Activated CD8-positive, alpha-beta T cell treated with anti-CD3 and anti-CD28 coated beads, Interleukin-2, amount 10 ng/mL, durations not matched to agents 7 days and 5 days (primary cell): ENCODE measurements at regions not wholly inside any gene's neighbourhood (a gene's known extent, or its start where the extent isn't known, plus 50 kb on each side); places are given as distances from the start of the nearest gene placed in this dataset.

Source experiments
- ATAC-seq: fragments of 150-1000 bp; cut with Tn5 transposase; one replicate; pipeline ENCODE4 v1.10.0; 2021; ENCODE audit warnings: moderate library complexity
- CTCF ChIA-PET: fragments of 350-600 bp; sonication (Branson Sonifier 250); formaldehyde crosslinking; loops from one replicate; lab custom pipeline; 2021; ENCODE audit warnings: antibody characterized with exemption; lab: Charles Lee
- POLR2A ChIA-PET: fragments of 350-600 bp; sonication (Branson Sonifier 250); formaldehyde crosslinking; loops from one replicate; lab custom pipeline; 2021; ENCODE audit warnings: antibody characterized with exemption; lab: Charles Lee
- DNase-seq: peaks from one replicate; pipeline ENCODE4 v3.0.0-alpha.2; 2020
- H3K27ac Mint-ChIP-seq: one replicate; pipeline ENCODE4 v1.8.0; 2021; ENCODE audit warnings: mild to moderate bottlenecking, mixed read lengths
- H3K27me3 Mint-ChIP-seq: one replicate; pipeline ENCODE4 v1.8.0; 2021; ENCODE audit warnings: low read depth, mixed read lengths
- H3K36me3 Mint-ChIP-seq: one replicate; pipeline ENCODE4 v1.8.0; 2021; ENCODE audit warnings: low read depth, mixed read lengths
- H3K4me1 Mint-ChIP-seq: one replicate; pipeline ENCODE4 v1.8.0; 2021; ENCODE audit warnings: low read depth, mixed read lengths
- H3K4me3 Mint-ChIP-seq: one replicate; pipeline ENCODE4 v1.8.0; 2021; ENCODE audit warnings: mild to moderate bottlenecking, mixed read lengths
- H3K9me3 Mint-ChIP-seq: one replicate; pipeline ENCODE4 v1.8.0; 2022; ENCODE audit warnings: mixed read lengths; ENCODE audit not compliant: insufficient read depth

- Mint-ChIP-seq H3K4me3 (no peak overlapping the region), H3K36me3 (no peaks in the 10 kb centered on the region), H3K4me1 (peaks cover 2% of the 10 kb centered on the region), H3K27ac (no peak overlapping the region), H3K9me3 (no peaks in the 10 kb centered on the region), H3K27me3 (no peaks in the 10 kb centered on the region)
- DNase-seq (no peak), ATAC-seq (no peak)
- CTCF ChIA-PET: interaction anchor here (0.6 kb wide), 1 partner anchor 519 kb away, joined by 3 read pairs; no protein-coding TSS in a partner anchor
- POLR2A ChIA-PET: no interaction called here
These were observed 406.1 kb upstream of the HSF2 start for GRCh38 chr6:121993362-121993761.

- H3K36me3 Mint-ChIP-seq: no peaks in the 10 kb centered on the region
- no peaks in the 10 kb centered on the region for H3K27me3 Mint-ChIP-seq
- DNase-seq (no peak), ATAC-seq (no peak)
- H3K4me3 Mint-ChIP-seq: no peak overlapping the region
- no peaks in the 10 kb centered on the region for H3K9me3 Mint-ChIP-seq
- ChIA-PET CTCF (no interaction called here), POLR2A (no interaction called here)
- no peak overlapping the region for H3K27ac Mint-ChIP-seq
- peaks cover 2% of the 10 kb centered on the region for H3K4me1 Mint-ChIP-seq
These were observed 404.5 kb upstream of the HSF2 start for GRCh38 chr6:121994919-121995318.

DNA sequence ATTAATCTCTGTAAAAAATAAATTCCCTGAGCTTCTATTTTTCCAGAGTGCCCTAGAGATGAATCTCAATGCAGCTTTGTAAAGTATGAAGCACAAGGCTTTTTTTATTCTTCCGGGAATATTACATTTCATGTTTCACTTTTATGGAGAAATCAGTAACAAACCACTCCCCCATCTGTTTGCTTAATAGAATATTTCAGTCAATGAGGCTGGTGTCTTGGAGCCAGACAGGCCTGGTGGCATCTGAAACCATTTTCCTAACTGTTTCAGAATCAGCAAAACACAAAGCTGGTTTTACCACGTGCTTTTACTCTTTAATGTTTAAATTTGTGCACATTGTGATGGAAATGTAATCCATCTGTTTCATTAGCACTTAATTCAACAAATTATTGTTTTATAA, 400.8 kb upstream of the HSF2 start:
- H3K4me1 Mint-ChIP-seq: no peaks in the 10 kb centered on the region
- H3K27ac Mint-ChIP-seq: no peak overlapping the region
- no peaks in the 10 kb centered on the region for H3K9me3 Mint-ChIP-seq
- ChIA-PET CTCF (no interaction called here), POLR2A (no interaction called here)
- H3K27me3 Mint-ChIP-seq: no peaks in the 10 kb centered on the region
- H3K36me3 Mint-ChIP-seq: no peaks in the 10 kb centered on the region
- no peak overlapping the region for H3K4me3 Mint-ChIP-seq
- DNase-seq (no peak), ATAC-seq (no peak)

DNA sequence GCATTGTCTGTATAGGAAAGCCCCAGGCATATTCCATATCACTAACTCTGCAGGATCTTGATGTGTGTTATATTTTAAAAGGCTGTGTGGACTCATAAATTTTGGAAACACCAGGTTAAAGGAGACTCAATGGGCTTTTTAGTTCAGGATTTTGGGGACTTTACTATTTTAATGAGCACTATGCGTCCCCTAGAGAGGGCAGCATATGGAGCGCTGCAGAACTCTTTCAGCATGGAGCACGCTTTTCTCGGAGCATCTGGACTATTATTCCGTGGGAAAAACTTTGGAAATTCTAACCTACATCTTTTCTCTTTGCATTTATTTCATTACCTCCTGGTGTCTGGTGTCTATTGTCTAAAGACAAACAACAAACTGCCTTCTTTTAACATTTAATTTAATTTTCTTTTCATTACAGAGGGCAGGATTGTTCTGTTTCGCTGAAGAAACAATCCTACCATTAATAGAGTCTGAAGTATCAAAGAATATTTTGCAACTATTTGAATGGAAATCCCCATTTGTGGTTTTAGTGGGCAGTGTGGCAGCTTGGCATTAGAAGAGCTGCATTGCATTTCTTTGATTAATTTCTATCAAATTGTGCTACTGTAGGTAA, 399.9 kb upstream of the HSF2 start:
- no peak for ATAC-seq
- H3K4me1 Mint-ChIP-seq: no peaks in the 10 kb centered on the region
- POLR2A ChIA-PET: no interaction called here
- no peaks in the 10 kb centered on the region for H3K36me3 Mint-ChIP-seq
- no peaks in the 10 kb centered on the region for H3K27me3 Mint-ChIP-seq
- H3K9me3 Mint-ChIP-seq: no peaks in the 10 kb centered on the region
- CTCF ChIA-PET: no interaction called here
- H3K27ac Mint-ChIP-seq: no peak overlapping the region
- DNase-seq: no peak
- H3K4me3 Mint-ChIP-seq: no peak overlapping the region

GRCh38 chr6:122005661-122006060, 393.8 kb upstream of the HSF2 start:
- no peak for DNase-seq
- CTCF ChIA-PET: no interaction called here
- Mint-ChIP-seq H3K27me3 (no peaks in the 10 kb centered on the region), H3K36me3 (no peaks in the 10 kb centered on the region), H3K4me3 (no peak overlapping the region), H3K27ac (no peak overlapping the region), H3K9me3 (no peaks in the 10 kb centered on the region), H3K4me1 (peaks cover 3% of the 10 kb centered on the region)
- POLR2A ChIA-PET: no interaction called here
- ATAC-seq: no peak

GRCh38 chr6:122007339-122007738, 392.1 kb upstream of the HSF2 start:
- no peaks in the 10 kb centered on the region for H3K36me3 Mint-ChIP-seq
- ATAC-seq (no peak), DNase-seq (no peak)
- H3K4me1 Mint-ChIP-seq: peaks cover 3% of the 10 kb centered on the region
- CTCF ChIA-PET: no interaction called here
- no peaks in the 10 kb centered on the region for H3K27me3 Mint-ChIP-seq
- H3K9me3 Mint-ChIP-seq: no peaks in the 10 kb centered on the region
- POLR2A ChIA-PET: no interaction called here
- H3K27ac Mint-ChIP-seq: no peak overlapping the region
- H3K4me3 Mint-ChIP-seq: no peak overlapping the region

- ATAC-seq (no peak), DNase-seq (no peak)
- ChIA-PET CTCF (no interaction called here), POLR2A (no interaction called here)
- Mint-ChIP-seq H3K27ac (no peak overlapping the region), H3K36me3 (no peaks in the 10 kb centered on the region), H3K4me1 (peaks cover 3% of the 10 kb centered on the region), H3K9me3 (no peaks in the 10 kb centered on the region), H3K4me3 (no peak overlapping the region), H3K27me3 (no peaks in the 10 kb centered on the region)
These were observed 391.1 kb upstream of the HSF2 start for GRCh38 chr6:122008101-122008999.

- H3K9me3 Mint-ChIP-seq: no peaks in the 10 kb centered on the region
- ChIA-PET CTCF (no interaction called here), POLR2A (no interaction called here)
- H3K27ac Mint-ChIP-seq: no peak overlapping the region
- no peak for ATAC-seq
- peaks cover 3% of the 10 kb centered on the region for H3K4me1 Mint-ChIP-seq
- H3K27me3 Mint-ChIP-seq: no peaks in the 10 kb centered on the region
- no peaks in the 10 kb centered on the region for H3K36me3 Mint-ChIP-seq
- DNase-seq: no peak
- no peak overlapping the region for H3K4me3 Mint-ChIP-seq
These were observed 390.5 kb upstream of the HSF2 start for GRCh38 chr6:122009000-122009350.

- Mint-ChIP-seq H3K4me3 (no peak overlapping the region), H3K9me3 (no peaks in the 10 kb centered on the region), H3K27ac (no peak overlapping the region), H3K36me3 (no peaks in the 10 kb centered on the region), H3K27me3 (no peaks in the 10 kb centered on the region), H3K4me1 (peaks cover 3% of the 10 kb centered on the region)
- no peak for ATAC-seq
- DNase-seq: no peak
- ChIA-PET CTCF (no interaction called here), POLR2A (no interaction called here)
These were observed 386.9 kb upstream of the HSF2 start for GRCh38 chr6:122012578-122012977.

DNA sequence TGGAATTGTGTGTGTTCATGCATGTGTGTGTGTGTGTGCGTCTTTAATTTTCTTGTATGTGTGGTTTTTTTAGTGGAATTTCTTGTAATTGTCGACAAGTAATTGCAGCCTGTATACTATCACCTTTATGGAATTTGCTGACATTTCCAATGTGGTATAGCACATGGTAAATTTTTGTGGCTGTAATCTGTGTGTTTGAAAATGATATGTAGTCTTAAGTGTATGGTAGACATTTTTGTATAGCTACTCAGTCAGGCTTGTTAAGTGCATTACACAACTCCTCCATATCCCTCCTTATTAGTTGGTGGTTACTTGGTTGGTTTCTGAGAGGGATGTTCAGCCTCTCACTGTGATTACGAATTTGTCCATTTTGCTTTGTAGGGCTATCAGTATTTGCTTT, 384.5 kb upstream of the HSF2 start:
- POLR2A ChIA-PET: no interaction called here
- H3K27ac Mint-ChIP-seq: no peak overlapping the region
- no peak for ATAC-seq
- H3K27me3 Mint-ChIP-seq: no peaks in the 10 kb centered on the region
- no peaks in the 10 kb centered on the region for H3K9me3 Mint-ChIP-seq
- no peak overlapping the region for H3K4me3 Mint-ChIP-seq
- CTCF ChIA-PET: no interaction called here
- H3K4me1 Mint-ChIP-seq: no peaks in the 10 kb centered on the region
- H3K36me3 Mint-ChIP-seq: no peaks in the 10 kb centered on the region
- DNase-seq: no peak

GRCh38 chr6:122020588-122021264, 378.7 kb upstream of the HSF2 start:
- ATAC-seq (no peak), DNase-seq (no peak)
- Mint-ChIP-seq H3K4me3 (no peak overlapping the region), H3K36me3 (no peaks in the 10 kb centered on the region), H3K4me1 (peaks cover 3% of the 10 kb centered on the region), H3K27me3 (no peaks in the 10 kb centered on the region), H3K27ac (no peak overlapping the region), H3K9me3 (no peaks in the 10 kb centered on the region)
- CTCF ChIA-PET: no interaction called here
- POLR2A ChIA-PET: no interaction called here

DNA sequence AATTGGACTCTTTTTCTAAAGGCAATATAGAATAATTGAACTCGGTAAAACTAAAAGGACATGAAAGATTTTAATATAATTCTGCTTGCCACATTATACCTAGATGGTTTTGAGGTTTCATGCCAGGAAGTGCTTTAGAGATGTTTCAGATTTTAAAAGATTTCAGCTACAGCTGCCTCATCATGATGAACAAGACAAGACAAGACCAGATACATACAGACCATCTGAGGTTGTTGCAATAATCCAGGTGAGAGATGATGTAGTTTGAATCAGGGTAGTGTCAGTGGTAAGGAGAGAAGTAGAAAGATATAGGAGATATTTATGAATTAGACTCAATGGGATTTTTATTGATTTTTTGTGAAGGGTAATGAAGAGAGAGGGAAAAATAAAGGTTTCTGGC, 374.3 kb upstream of the HSF2 start:
- POLR2A ChIA-PET: no interaction called here
- H3K9me3 Mint-ChIP-seq: no peaks in the 10 kb centered on the region
- no peak overlapping the region for H3K27ac Mint-ChIP-seq
- peaks cover 3% of the 10 kb centered on the region for H3K4me1 Mint-ChIP-seq
- H3K36me3 Mint-ChIP-seq: no peaks in the 10 kb centered on the region
- H3K27me3 Mint-ChIP-seq: peaks cover 3% of the 10 kb centered on the region
- ATAC-seq: no peak
- H3K4me3 Mint-ChIP-seq: no peak overlapping the region
- no peak for DNase-seq
- CTCF ChIA-PET: interaction anchor here (0.9 kb wide), 1 partner anchor 970 kb away, joined by 4 read pairs; no protein-coding TSS in a partner anchor
